Mesenchymal stem cell (in vitro differentiated cells and primary cell): ENCODE measurements at regions not wholly inside any gene's neighbourhood (a gene's known extent, or its start where the extent isn't known, plus 50 kb on each side); places are given as distances from the start of the nearest gene placed in this dataset.

Source experiments
- DNase-seq: peaks from one replicate; pipeline ENCODE4 v3.0.0-alpha.2; 2013
- H2AFZ ChIP-seq: one replicate; pipeline ENCODE4 v1.6.1; 2013; ENCODE audit warnings: low read depth, mild to moderate bottlenecking, control low read depth, inconsistent platforms, low read length, moderate library complexity
- H2AK5ac ChIP-seq: 2 replicates; pipeline ENCODE4 v1.6.1; 2013; ENCODE audit warnings: low read length, moderate library complexity, mild to moderate bottlenecking, inconsistent platforms; ENCODE audit not compliant: severe bottlenecking
- H2BK120ac ChIP-seq: one replicate; pipeline ENCODE4 v1.6.1; 2013; ENCODE audit warnings: low read depth, mild to moderate bottlenecking, inconsistent platforms, low read length, moderate library complexity
- H2BK12ac ChIP-seq, 2 experiments: one replicate each; pipeline ENCODE4 v1.6.1; 2013; ENCODE audit warnings: inconsistent platforms in 2 of 2, low read length in 2 of 2, mild to moderate bottlenecking in 2 of 2, moderate library complexity in 2 of 2, control low read depth in 1 of 2
- H2BK15ac ChIP-seq: one replicate; pipeline ENCODE4 v1.6.1; 2013; ENCODE audit warnings: mild to moderate bottlenecking, low read depth, inconsistent platforms; ENCODE audit not compliant: poor library complexity, severe bottlenecking
- H2BK5ac ChIP-seq: 2 replicates; pipeline ENCODE4 v1.6.1; 2013; ENCODE audit warnings: low read depth, mild to moderate bottlenecking, low read length, control low read depth, inconsistent platforms; ENCODE audit not compliant: poor library complexity, severe bottlenecking
- H3K14ac ChIP-seq, 2 experiments: one replicate each; pipeline ENCODE4 v1.6.1; 2013; ENCODE audit warnings: inconsistent platforms in 2 of 2, low read length in 2 of 2, control low read depth in 1 of 2, mild to moderate bottlenecking in 1 of 2, moderate library complexity in 1 of 2
- H3K18ac ChIP-seq, 2 experiments: one replicate each; pipeline ENCODE4 v1.6.1; 2013; ENCODE audit warnings: inconsistent platforms in 2 of 2, low read length in 2 of 2, control low read depth in 1 of 2, low read depth in 1 of 2, mild to moderate bottlenecking in 1 of 2
- H3K23ac ChIP-seq, 2 experiments: one replicate each; pipeline ENCODE4 v1.6.1; 2013; ENCODE audit warnings: inconsistent platforms in 2 of 2, low read length in 2 of 2, mild to moderate bottlenecking in 2 of 2, moderate library complexity in 2 of 2, control low read depth in 1 of 2
- H3K27ac ChIP-seq: 2 replicates; pipeline ENCODE4 v1.5.1; 2013; ENCODE audit warnings: mild to moderate bottlenecking, moderate library complexity, low read length, control low read depth, inconsistent platforms; ENCODE audit not compliant: poor library complexity, severe bottlenecking
- H3K27me3 ChIP-seq, 2 experiments: 2 replicates each; pipeline versions ENCODE4 v1.6.1 to v1.7.0; 2013; ENCODE audit warnings: low read length in 2 of 2, mild to moderate bottlenecking in 2 of 2, moderate library complexity in 2 of 2, control low read depth in 1 of 2, inconsistent platforms in 1 of 2; ENCODE audit not compliant: control insufficient read depth in 1 of 2, insufficient read depth in 1 of 2
- H3K36me3 ChIP-seq, 2 experiments: 2 replicates each; pipeline versions ENCODE4 v1.6.1 to v1.7.0; 2013; ENCODE audit warnings: low read length in 2 of 2, control low read depth in 1 of 2, inconsistent platforms in 1 of 2, low read depth in 1 of 2, mild to moderate bottlenecking in 1 of 2; ENCODE audit not compliant: insufficient read depth in 2 of 2, control insufficient read depth in 1 of 2
- H3K4ac ChIP-seq, 2 experiments: one replicate each; pipeline ENCODE4 v1.6.1; 2013; ENCODE audit warnings: inconsistent platforms in 2 of 2, low read length in 2 of 2, mild to moderate bottlenecking in 2 of 2, moderate library complexity in 2 of 2, control low read depth in 1 of 2, low read depth in 1 of 2
- H3K4me1 ChIP-seq: 2 replicates; pipeline ENCODE4 v1.6.1; 2013; ENCODE audit warnings: low read depth, low read length, control low read depth; ENCODE audit not compliant: control insufficient read depth, insufficient read depth
- H3K4me2 ChIP-seq: 2 replicates; pipeline ENCODE4 v1.6.1; 2013; ENCODE audit warnings: low read length, mild to moderate bottlenecking, inconsistent platforms; ENCODE audit not compliant: poor library complexity, severe bottlenecking
- H3K4me3 ChIP-seq, 2 experiments: 2 replicates each; pipeline versions ENCODE4 v1.5.1 to v1.7.0; 2013; ENCODE audit warnings: low read length in 2 of 2, mild to moderate bottlenecking in 2 of 2, control low read depth in 1 of 2, low read depth in 1 of 2; ENCODE audit not compliant: insufficient read depth in 1 of 2
- H3K79me1 ChIP-seq: replicated peaks from 2 replicates; pipeline ENCODE4 v1.6.1; 2013; ENCODE audit warnings: mild to moderate bottlenecking, control low read depth, low read length, inconsistent platforms; ENCODE audit not compliant: poor library complexity, severe bottlenecking
- H3K9ac ChIP-seq: 2 replicates; pipeline ENCODE4 v1.7.0; 2013; ENCODE audit warnings: mild to moderate bottlenecking, low read length, moderate library complexity
- H3K9me3 ChIP-seq: 2 replicates; pipeline ENCODE4 v1.7.0; 2013; ENCODE audit warnings: mild to moderate bottlenecking, low read length; ENCODE audit not compliant: control insufficient read depth
- H4K8ac ChIP-seq: one replicate; pipeline ENCODE4 v1.6.1; 2013; ENCODE audit warnings: inconsistent platforms, mild to moderate bottlenecking, low read length, moderate library complexity
- H4K91ac ChIP-seq: one replicate; pipeline ENCODE4 v1.6.1; 2013; ENCODE audit warnings: mild to moderate bottlenecking, low read length, inconsistent platforms
- WGBS: methylation state at CpG from one replicate; pipeline ENCODE4 v1.1.7; 2013; ENCODE audit warnings: mixed read lengths; 5-methylcytosine and 5-hydroxymethylcytosine counted together

GRCh38 chr9:118729981-118730380, 639.3 kb downstream of the BRINP1 start:
- Histone ChIP-seq H3K4me3 (no peak overlapping the region), H3K9ac (no peak overlapping the region), H2AK5ac (no peak overlapping the region), H3K4me2 (no peak overlapping the region), H3K18ac (no peak overlapping the region), H2BK5ac (no peak overlapping the region), H4K8ac (no peak overlapping the region), H3K9me3 (peaks cover 21% of the 10 kb centered on the region), H2BK15ac (no peak overlapping the region), H3K36me3 (no peaks in the 10 kb centered on the region), H2AFZ (no peak overlapping the region), H2BK12ac (no peak overlapping the region), H3K4me1 (no peaks in the 10 kb centered on the region), H3K4ac (no peak overlapping the region), H3K27me3 (no peaks in the 10 kb centered on the region), H3K27ac (no peak overlapping the region), H4K91ac (no peak overlapping the region), H3K14ac (no peak overlapping the region), H3K23ac (no peak overlapping the region), H2BK120ac (no peak overlapping the region), H3K79me1 (no peaks in the 10 kb centered on the region)
- WGBS, result 92% methylated on average over 2 of the region's 2 CpGs
- DNase-seq, result no peak

GRCh38 chr9:118732998-118733397, 636.2 kb downstream of the BRINP1 start:
- Histone ChIP-seq H3K23ac (no peak overlapping the region), H3K18ac (no peak overlapping the region), H3K9ac (no peak overlapping the region), H2AK5ac (no peak overlapping the region), H3K4me2 (no peak overlapping the region), H3K79me1 (no peaks in the 10 kb centered on the region), H4K91ac (no peak overlapping the region), H3K9me3 (peaks cover 20% of the 10 kb centered on the region), H2BK120ac (no peak overlapping the region), H2BK12ac (no peak overlapping the region), H3K27me3 (no peaks in the 10 kb centered on the region), H3K4me1 (no peaks in the 10 kb centered on the region), H2AFZ (no peak overlapping the region), H2BK5ac (no peak overlapping the region), H4K8ac (no peak overlapping the region), H3K4me3 (no peak overlapping the region), H3K27ac (no peak overlapping the region), H3K14ac (no peak overlapping the region), H2BK15ac (no peak overlapping the region), H3K4ac (no peak overlapping the region), H3K36me3 (no peaks in the 10 kb centered on the region)
- WGBS, result 75% methylated on average over 1 of the region's 1 CpG
- DNase-seq, result no peak

- H3K9ac ChIP-seq, result no peak overlapping the region
- H3K36me3 ChIP-seq, result no peaks in the 10 kb centered on the region
- no peak overlapping the region for H3K4me2 ChIP-seq
- no peak overlapping the region for H2BK15ac ChIP-seq
- H4K8ac ChIP-seq, result no peak overlapping the region
- peaks cover 15% of the 10 kb centered on the region for H3K9me3 ChIP-seq
- no peak overlapping the region for H3K4ac ChIP-seq
- H2AK5ac ChIP-seq, result no peak overlapping the region
- H4K91ac ChIP-seq, result no peak overlapping the region
- no peak overlapping the region for H3K18ac ChIP-seq
- WGBS, result 40% methylated on average over 2 of the region's 2 CpGs
- H3K27me3 ChIP-seq, result no peaks in the 10 kb centered on the region
- no peak overlapping the region for H2BK12ac ChIP-seq
- DNase-seq, result no peak
- no peak overlapping the region for H3K23ac ChIP-seq
- H2BK120ac ChIP-seq, result no peak overlapping the region
- H3K14ac ChIP-seq, result no peak overlapping the region
- no peak overlapping the region for H3K4me3 ChIP-seq
- no peaks in the 10 kb centered on the region for H3K4me1 ChIP-seq
- no peak overlapping the region for H2AFZ ChIP-seq
- H2BK5ac ChIP-seq, result no peak overlapping the region
- no peaks in the 10 kb centered on the region for H3K79me1 ChIP-seq
- no peak overlapping the region for H3K27ac ChIP-seq
These were observed 634.5 kb downstream of the BRINP1 start for GRCh38 chr9:118734696-118735095.

DNA sequence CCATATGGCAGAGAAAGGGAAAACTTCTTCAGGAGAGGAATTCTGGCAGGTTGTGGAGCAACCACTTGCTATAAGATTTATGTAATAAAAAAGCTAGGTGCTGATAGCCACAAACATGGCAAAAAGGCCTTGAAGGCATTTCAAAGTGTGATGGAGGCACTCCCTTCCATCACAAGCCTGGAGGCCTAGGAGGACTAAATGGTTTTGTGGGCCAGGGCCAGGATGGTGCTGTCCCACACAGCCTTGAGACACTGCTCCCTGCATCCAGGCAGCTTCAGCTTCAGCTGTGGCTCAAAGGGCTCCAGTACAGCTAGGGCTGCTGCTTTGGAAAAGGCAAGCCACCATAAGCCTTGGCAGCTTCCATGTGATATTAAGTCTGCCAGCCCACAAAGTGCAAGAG, 632.8 kb downstream of the BRINP1 start:
- Histone ChIP-seq H3K36me3 (no peaks in the 10 kb centered on the region), H2AK5ac (no peak overlapping the region), H3K9me3 (peaks cover 15% of the 10 kb centered on the region), H3K23ac (no peak overlapping the region), H3K27ac (no peak overlapping the region), H2AFZ (no peak overlapping the region), H4K8ac (no peak overlapping the region), H3K18ac (no peak overlapping the region), H2BK120ac (no peak overlapping the region), H3K9ac (no peak overlapping the region), H4K91ac (no peak overlapping the region), H3K79me1 (no peaks in the 10 kb centered on the region), H2BK5ac (no peak overlapping the region), H2BK12ac (no peak overlapping the region), H3K4ac (no peak overlapping the region), H3K4me3 (no peak overlapping the region), H2BK15ac (no peak overlapping the region), H3K27me3 (no peaks in the 10 kb centered on the region), H3K4me1 (no peaks in the 10 kb centered on the region), H3K14ac (no peak overlapping the region), H3K4me2 (no peak overlapping the region)
- DNase-seq, result no peak
